ENCODE measurements at regions not wholly inside any gene's neighbourhood (a gene's known extent, or its start where the extent isn't known, plus 50 kb on each side); places are given as distances from the start of the nearest gene placed in this dataset.
A peak's percentile ranks its signal among the peaks of the same experiment; 100 is the strongest.
"Not testable (repeated sequence)": the region's sequence is repeated elsewhere in the genome, so short reads cannot be mapped to it uniquely, and the experiment has no call there.

- no peak for DNase-seq
These were observed 141.1 kb upstream of the ABI3BP start for GRCh38 chr3:101134331-101134730.

- no peak for DNase-seq
These were observed 140.4 kb upstream of the ABI3BP start for GRCh38 chr3:101133652-101134051.

- DNase-seq = not testable (repeated sequence)
These were observed 140.0 kb upstream of the ABI3BP start for GRCh38 chr3:101133197-101133596.

GRCh38 chr3:101131767-101132166 lies 138.5 kb upstream of the ABI3BP start:
- DNase-seq = peak; percentile 21

GRCh38 chr3:101128786-101129185 lies 135.6 kb upstream of the ABI3BP start:
- DNase-seq = no peak

GRCh38 chr3:101128001-101128400 lies 134.8 kb upstream of the ABI3BP start:
- DNase-seq = no peak

GRCh38 chr3:101124125-101124524 lies 130.9 kb upstream of the ABI3BP start:
- no peak for DNase-seq

GRCh38 chr3:101123081-101123480 lies 129.9 kb upstream of the ABI3BP start:
- no peak for DNase-seq

GRCh38 chr3:101122681-101123080 lies 129.5 kb upstream of the ABI3BP start:
- DNase-seq = no peak

- no peak for DNase-seq
These were observed 126.8 kb upstream of the ABI3BP start for GRCh38 chr3:101120039-101120438.

- DNase-seq = no peak
These were observed 126.3 kb upstream of the ABI3BP start for GRCh38 chr3:101119535-101119934.

GRCh38 chr3:101117980-101118379 lies 124.8 kb upstream of the ABI3BP start:
- DNase-seq = no peak

GRCh38 chr3:101117465-101117864 lies 124.2 kb upstream of the ABI3BP start:
- no peak for DNase-seq

- DNase-seq = not testable (repeated sequence)
These were observed 117.1 kb upstream of the ABI3BP start for GRCh38 chr3:101110295-101110694.

GRCh38 chr3:101104321-101104720 lies 111.1 kb upstream of the ABI3BP start:
- no peak for DNase-seq

- no peak for DNase-seq
These were observed 109.6 kb upstream of the ABI3BP start for GRCh38 chr3:101102678-101103296.

GRCh38 chr3:101100361-101101009 lies 107.3 kb upstream of the ABI3BP start:
- DNase-seq = no peak

GRCh38 chr3:101099791-101100190 lies 106.6 kb upstream of the ABI3BP start:
- no peak for DNase-seq

GRCh38 chr3:101096444-101096843 lies 103.2 kb upstream of the ABI3BP start:
- no peak for DNase-seq

- no peak for DNase-seq
These were observed 102.6 kb upstream of the ABI3BP start for GRCh38 chr3:101095693-101096430.

- peak; percentile 40 for DNase-seq
These were observed 98.3 kb upstream of the ABI3BP start for GRCh38 chr3:101091489-101091888.

- DNase-seq = no peak
These were observed 92.5 kb upstream of the ABI3BP start for GRCh38 chr3:101085752-101086151.

GRCh38 chr3:101084404-101084803 lies 91.2 kb upstream of the ABI3BP start:
- no peak for DNase-seq

GRCh38 chr3:101081999-101082398 lies 88.8 kb upstream of the ABI3BP start:
- peak; percentile 23 for DNase-seq

Measured in NCI-H82 (cell line).